ENCODE measurements at regions not wholly inside any gene's neighbourhood (a gene's known extent, or its start where the extent isn't known, plus 50 kb on each side); places are given as distances from the start of the nearest gene placed in this dataset.

- H3K4me1 ChIP-seq (ENCODE audit: insufficient read depth, poor library complexity, severe bottlenecking) = peaks cover 9% of the 10 kb centered on the region
- no peak for TF ChIP-seq CTCF (IDR thresholded peaks at IDR 0.05; ENCODE audit: poor library complexity, severe bottlenecking)
- 0 out of 3 replicates have a peak, but pooled peaks have one; percentile 31 for ATAC-seq (ENCODE audit: low read depth)
These were observed 409.4 kb upstream of the SASH1 start for GRCh38 chr6:147933224-147933623.

GRCh38 chr6:147935656-147936055, 407.0 kb upstream of the SASH1 start:
- Histone ChIP-seq H3K36me3 (ENCODE audit: low read depth) (no peaks in the 10 kb centered on the region), H3K27me3 (ENCODE audit: insufficient read depth, poor library complexity, severe bottlenecking) (no peaks in the 10 kb centered on the region), H3K9me3 (ENCODE audit: severe bottlenecking) (no peaks in the 10 kb centered on the region), H3K27ac (ENCODE audit: poor library complexity, severe bottlenecking) (no peak overlapping the region), H3K4me1 (ENCODE audit: insufficient read depth, poor library complexity, severe bottlenecking) (peaks cover 9% of the 10 kb centered on the region), H3K4me3 (ENCODE audit: severe bottlenecking) (no peak overlapping the region)
- TF ChIP-seq CTCF (IDR thresholded peaks at IDR 0.05; ENCODE audit: poor library complexity, severe bottlenecking) = no peak
- ATAC-seq (ENCODE audit: low read depth) = no peak
- no peak for DNase-seq (ENCODE audit: low spot score)

More at GRCh38 chr6:147933224-147933623, 409.4 kb upstream of the SASH1 start:
- Histone ChIP-seq H3K9me3 (ENCODE audit: severe bottlenecking) (no peaks in the 10 kb centered on the region), H3K4me3 (ENCODE audit: severe bottlenecking) (no peak overlapping the region), H3K27me3 (ENCODE audit: insufficient read depth, poor library complexity, severe bottlenecking) (no peaks in the 10 kb centered on the region), H3K27ac (ENCODE audit: poor library complexity, severe bottlenecking) (no peak overlapping the region), H3K36me3 (ENCODE audit: low read depth) (no peaks in the 10 kb centered on the region)
- DNase-seq (ENCODE audit: low spot score) = no peak

- Histone ChIP-seq H3K27me3 (ENCODE audit: insufficient read depth, poor library complexity, severe bottlenecking) (no peaks in the 10 kb centered on the region), H3K4me1 (ENCODE audit: insufficient read depth, poor library complexity, severe bottlenecking) (peaks cover 9% of the 10 kb centered on the region), H3K4me3 (ENCODE audit: severe bottlenecking) (no peak overlapping the region), H3K36me3 (ENCODE audit: low read depth) (no peaks in the 10 kb centered on the region), H3K27ac (ENCODE audit: poor library complexity, severe bottlenecking) (no peak overlapping the region), H3K9me3 (ENCODE audit: severe bottlenecking) (no peaks in the 10 kb centered on the region)
- TF ChIP-seq CTCF (IDR thresholded peaks at IDR 0.05; ENCODE audit: poor library complexity, severe bottlenecking) = no peak
- no peak for ATAC-seq (ENCODE audit: low read depth)
- DNase-seq (ENCODE audit: low spot score) = no peak
These were observed 405.8 kb upstream of the SASH1 start for GRCh38 chr6:147936703-147937470.

- no peak overlapping the region for H3K4me3 ChIP-seq (ENCODE audit: severe bottlenecking)
- no peak overlapping the region for H3K27ac ChIP-seq (ENCODE audit: poor library complexity, severe bottlenecking)
- DNase-seq (ENCODE audit: low spot score) (no peak), ATAC-seq (ENCODE audit: low read depth) (peak; percentile 23; the same call in 1 of the 3 replicates)
- no peak for TF ChIP-seq CTCF (IDR thresholded peaks at IDR 0.05; ENCODE audit: poor library complexity, severe bottlenecking)
- H3K9me3 ChIP-seq (ENCODE audit: severe bottlenecking) = no peaks in the 10 kb centered on the region
- H3K27me3 ChIP-seq (ENCODE audit: insufficient read depth, poor library complexity, severe bottlenecking) = no peaks in the 10 kb centered on the region
- no peaks in the 10 kb centered on the region for H3K36me3 ChIP-seq (ENCODE audit: low read depth)
- H3K4me1 ChIP-seq (ENCODE audit: insufficient read depth, poor library complexity, severe bottlenecking) = no peaks in the 10 kb centered on the region
These were observed 401.5 kb upstream of the SASH1 start for GRCh38 chr6:147941143-147941542.

GRCh38 chr6:147942363-147942762, 400.3 kb upstream of the SASH1 start:
- peaks cover 1% of the 10 kb centered on the region for H3K4me1 ChIP-seq (ENCODE audit: insufficient read depth, poor library complexity, severe bottlenecking)
- H3K9me3 ChIP-seq (ENCODE audit: severe bottlenecking) = no peaks in the 10 kb centered on the region
- H3K36me3 ChIP-seq (ENCODE audit: low read depth) = no peaks in the 10 kb centered on the region
- H3K27me3 ChIP-seq (ENCODE audit: insufficient read depth, poor library complexity, severe bottlenecking) = no peaks in the 10 kb centered on the region
- no peak for TF ChIP-seq CTCF (IDR thresholded peaks at IDR 0.05; ENCODE audit: poor library complexity, severe bottlenecking)
- DNase-seq (ENCODE audit: low spot score) (no peak), ATAC-seq (ENCODE audit: low read depth) (no peak)
- no peak overlapping the region for H3K27ac ChIP-seq (ENCODE audit: poor library complexity, severe bottlenecking)
- H3K4me3 ChIP-seq (ENCODE audit: severe bottlenecking) = no peak overlapping the region

Data from RWPE2 (cell line).